HCT116 (cell line): ENCODE measurements at regions not wholly inside any gene's neighbourhood (a gene's known extent, or its start where the extent isn't known, plus 50 kb on each side); places are given as distances from the start of the nearest gene placed in this dataset.

ENCODE experiments used
- ATAC-seq: fragments of 200-7000 bp; cut with Tn5 transposase; 2 replicates; pipeline ENCODE4 v1.9.1; 2020; ENCODE audit warnings: mild to moderate bottlenecking, moderate library complexity
- BruUV-seq: library from RNA; stranded (reverse); fragments of 400-500 nt; replicated peaks from 2 replicates; lab custom pipeline; 2021; lab: Mats Ljungman, UMichigan
- CTCF ChIA-PET: fragments of 300-600 bp; sonication (Branson Sonifier 250); formaldehyde crosslinking; loops from one replicate; lab custom pipeline; 2021; ENCODE audit warnings: antibody characterized with exemption; lab: Charles Lee
- POLR2A ChIA-PET: fragments of 300-600, 350-600 bp; sonication (Branson Sonifier 250); formaldehyde crosslinking; loops from one replicate; lab custom pipeline; 2021; ENCODE audit warnings: antibody characterized with exemption; lab: Charles Lee
- RAD21 ChIA-PET, 2 experiments: fragments of 300-600 bp; sonication (Branson Sonifier 250); formaldehyde crosslinking; loops; one replicate each; lab custom pipeline; 2023; ENCODE audit warnings: low total read pairs in 2 of 2; ENCODE audit not compliant: uncharacterized antibody in 2 of 2, unreplicated experiment in 2 of 2, low non-redundant PET in 1 of 2; lab: Charles Lee
- DNase-seq: peaks from one replicate; pipeline ENCODE4 v3.0.0-alpha.2; 2010; ENCODE audit warnings: low read depth, low spot score
- H2AFZ ChIP-seq: fragments of 200-600 bp; shearing (Covaris generic), sonication (generic); 2 replicates; pipeline ENCODE4 v1.6.1; 2017; ENCODE audit warnings: low read depth, mixed run types, mixed read lengths, antibody characterized with exemption, low read length; ENCODE audit not compliant: poor library complexity, severe bottlenecking
- H3K27ac ChIP-seq: 2 replicates; pipeline ENCODE4 v1.5.1; 2012; ENCODE audit warnings: low read depth, low read length
- H3K27me3 ChIP-seq: fragments of 200-600 bp; sonication (generic); 2 replicates; pipeline ENCODE4 v1.6.1; 2016; ENCODE audit warnings: mixed run types, low read length, mixed read lengths; ENCODE audit not compliant: insufficient read depth
- H3K36me3 ChIP-seq, 2 experiments: fragments of 200-500 bp in 1 of 2; fragments of 200-600 bp in 1 of 2; sonication (Bioruptor generic) in 1 of 2; sonication (generic) in 1 of 2; 2 replicates each; pipeline versions ENCODE4 v1.5.1 to v1.6.1; 2014 to 2016; ENCODE audit warnings: low read length in 2 of 2, inconsistent platforms in 1 of 2, mixed read lengths in 1 of 2, mixed run types in 1 of 2; ENCODE audit not compliant: insufficient read depth in 2 of 2, control insufficient read depth in 1 of 2
- H3K4me1 ChIP-seq, 2 experiments: fragments of 200-600 bp in 1 of 2; sonication (generic) in 1 of 2; 2 replicates each; pipeline versions ENCODE4 v1.5.1 to v1.6.1; 2012 to 2017; ENCODE audit warnings: low read length in 2 of 2, inconsistent platforms in 1 of 2, mild to moderate bottlenecking in 1 of 2, mixed read lengths in 1 of 2, mixed run types in 1 of 2, moderate library complexity in 1 of 2; ENCODE audit not compliant: insufficient read depth in 2 of 2, control insufficient read depth in 1 of 2
- H3K4me2 ChIP-seq: fragments of 200-600 bp; sonication (generic); 2 replicates; pipeline ENCODE4 v1.6.1; 2017; ENCODE audit warnings: mixed run types, low read length, mixed read lengths
- H3K4me3 ChIP-seq, 2 experiments: fragments of 200-600 bp in 1 of 2; sonication (generic) in 1 of 2; replicated peaks in 1 of 2; 2 replicates each; pipeline ENCODE4 v1.5.1; 2011 to 2016; ENCODE audit warnings: low read length in 2 of 2, control low read depth in 1 of 2, low read depth in 1 of 2, mild to moderate bottlenecking in 1 of 2, mixed read lengths in 1 of 2, mixed run types in 1 of 2
- H3K79me2 ChIP-seq: fragments of 200-600 bp; sonication (generic); 2 replicates; pipeline ENCODE4 v1.6.1; 2017; ENCODE audit warnings: mild to moderate bottlenecking, mixed run types, low read length, moderate library complexity, mixed read lengths; ENCODE audit not compliant: insufficient read depth
- H3K9ac ChIP-seq: fragments of 200-600 bp; sonication (generic); 2 replicates; pipeline ENCODE4 v1.6.1; 2016; ENCODE audit warnings: low read length, mixed read lengths
- H3K9me2 ChIP-seq: fragments of 200-600 bp; sonication (generic), shearing (Covaris generic); 2 replicates; pipeline ENCODE4 v1.6.1; 2017; ENCODE audit warnings: mixed run types, mild to moderate bottlenecking, moderate library complexity; ENCODE audit not compliant: insufficient read depth
- H3K9me3 ChIP-seq, 2 experiments: fragments of 200-500 bp in 1 of 2; fragments of 200-600 bp in 1 of 2; sonication (Bioruptor generic) in 1 of 2; sonication (generic) in 1 of 2; 2 replicates each; pipeline ENCODE4 v1.6.1; 2014 to 2017; ENCODE audit warnings: low read length in 2 of 2, mixed read lengths in 2 of 2, inconsistent platforms in 1 of 2, low read depth in 1 of 2, mild to moderate bottlenecking in 1 of 2, mixed run types in 1 of 2, moderate library complexity in 1 of 2; ENCODE audit not compliant: control insufficient read depth in 1 of 2, insufficient read depth in 1 of 2
- H4K20me1 ChIP-seq: fragments of 200-600 bp; sonication (generic), shearing (Covaris generic); 2 replicates; pipeline ENCODE4 v1.6.1; 2017; ENCODE audit warnings: mixed run types, mild to moderate bottlenecking, moderate library complexity; ENCODE audit not compliant: insufficient read depth
- ATF3 ChIP-seq: IDR thresholded peaks from 2 replicates; pipeline ENCODE4 v1.6.1; 2012
- CBX3 ChIP-seq: IDR thresholded peaks from 2 replicates; pipeline ENCODE4 v1.6.1; 2012; ENCODE audit warnings: low read depth
- CEBPB ChIP-seq: IDR thresholded peaks from 2 replicates; pipeline ENCODE4 v1.6.1; 2012; ENCODE audit warnings: low read depth
- CTCF ChIP-seq, 3 experiments: fragments of 200-600 bp in 1 of 3; sonication (generic) in 1 of 3; IDR thresholded peaks in 2 of 3; conservative IDR thresholded peaks in 1 of 3; 2 replicates each; pipeline ENCODE4 v1.5.1; 2012 to 2017; ENCODE audit warnings: low read depth in 2 of 3, low read length in 2 of 3, antibody characterized with exemption in 1 of 3, borderline replicate concordance in 1 of 3, control low read depth in 1 of 3, mild to moderate bottlenecking in 1 of 3, mixed read lengths in 1 of 3, mixed run types in 1 of 3, moderate library complexity in 1 of 3; ENCODE audit not compliant: insufficient read depth in 1 of 3
- ELF1 ChIP-seq: IDR thresholded peaks from 2 replicates; pipeline ENCODE4 v1.6.1; 2012; ENCODE audit warnings: low read depth, borderline replicate concordance
- EZH2phosphoT487 ChIP-seq: fragments of 200-600 bp; IDR thresholded peaks from 2 replicates; pipeline ENCODE4 v1.6.1; 2018; ENCODE audit warnings: antibody characterized with exemption, borderline replicate concordance
- JUND ChIP-seq: IDR thresholded peaks from 2 replicates; pipeline ENCODE4 v1.6.1; 2012
- MAX ChIP-seq: IDR thresholded peaks from 2 replicates; pipeline ENCODE4 v1.6.1; 2012
- POLR2A ChIP-seq: IDR thresholded peaks from 2 replicates; pipeline ENCODE4 v1.7.0; 2011; ENCODE audit warnings: borderline replicate concordance; ENCODE audit not compliant: insufficient read depth, insufficient read length; ENCODE audit errors: extremely low read depth
- RAD21 ChIP-seq: IDR thresholded peaks from 2 replicates; pipeline ENCODE4 v1.6.1; 2012; ENCODE audit warnings: low read depth, mild to moderate bottlenecking
- REST ChIP-seq: IDR thresholded peaks from 2 replicates; pipeline ENCODE4 v1.6.1; 2012; ENCODE audit warnings: low read depth
- SIN3A ChIP-seq: IDR thresholded peaks from 2 replicates; pipeline ENCODE4 v1.6.1; 2012; ENCODE audit warnings: low read depth
- SRF ChIP-seq: IDR thresholded peaks from 2 replicates; pipeline ENCODE4 v1.6.1; 2012; ENCODE audit warnings: low read depth
- TCF7L2 ChIP-seq: IDR thresholded peaks from 2 replicates; pipeline ENCODE4 v1.7.0; 2011; ENCODE audit warnings: borderline replicate concordance, inconsistent platforms; ENCODE audit not compliant: insufficient read depth, insufficient read length; ENCODE audit errors: extremely low read depth
- YY1 ChIP-seq: IDR thresholded peaks from 2 replicates; pipeline ENCODE4 v1.6.1; 2011; ENCODE audit warnings: low read length, low read depth, moderate library complexity, mild to moderate bottlenecking; ENCODE audit not compliant: insufficient replicate concordance; ENCODE audit errors: extremely low read depth
- ZBTB33 ChIP-seq: IDR thresholded peaks from 2 replicates; pipeline ENCODE4 v1.6.1; 2011; ENCODE audit warnings: mild to moderate bottlenecking, low read length, moderate library complexity; ENCODE audit not compliant: insufficient replicate concordance; ENCODE audit errors: extremely low read depth
- ZFX ChIP-seq: fragments of 450-650 bp; IDR thresholded peaks from 2 replicates; pipeline ENCODE4 v1.6.1; 2017
- intact Hi-C: fragments of 100-400 bp; cut with micrococcal nuclease; formaldehyde crosslinking; loops from 2 replicates; pipeline ENCODE4 v1.10.0; 2022

GRCh38 chr6:3591970-3592369, 135.1 kb upstream of the SLC22A23 start:
- no peak for ATAC-seq
- intact Hi-C loops: no loop called here
- H3K4me2 ChIP-seq: no peak overlapping the region
- DNase-seq: no peak
- H4K20me1 ChIP-seq: no peaks in the 10 kb centered on the region
- no peak overlapping the region for H3K9ac ChIP-seq
- no peak overlapping the region for H2AFZ ChIP-seq
- CTCF ChIA-PET: no interaction called here
- H3K9me3 ChIP-seq: peaks cover 0 to 6% of the 10 kb centered on the region in 2 experiments; a peak in 1 of 4 replicates
- H3K27ac ChIP-seq: no peak overlapping the region
- no peaks in the 10 kb centered on the region for H3K36me3 ChIP-seq
- no peaks in the 10 kb centered on the region for H3K9me2 ChIP-seq
- H3K27me3 ChIP-seq: no peaks in the 10 kb centered on the region
- no TSS peak for BruUV-seq
- peaks cover 0 to 10% of the 10 kb centered on the region in 2 experiments; a peak in 2 of 4 replicates for H3K4me1 ChIP-seq
- H3K79me2 ChIP-seq: no peaks in the 10 kb centered on the region
- RAD21 ChIA-PET: no interaction called here
- TF ChIP-seq POLR2A (no peak), EZH2phosphoT487 (no peak), MAX (no peak), CBX3 (no peak), CTCF (IDR thresholded peaks at IDR 0.05 in 2 of 3, conservative IDR thresholded peaks at IDR 0.05 in 1 of 3; ENCODE audit: borderline replicate concordance in 1 of 3, insufficient read depth in 1 of 3, low read depth in 2 of 3, low read length in 2 of 3) (no peak), YY1 (no peak), SIN3A (no peak), ATF3 (no peak), TCF7L2 (no peak), RAD21 (no peak), REST (no peak), ZFX (no peak), ZBTB33 (no peak), ELF1 (no peak), CEBPB (no peak), SRF (no peak), JUND (no peak)
- TF ChIP-seq, all 23 proteins: peak for 0
- POLR2A ChIA-PET: no interaction called here
- no peak overlapping the region for H3K4me3 ChIP-seq
